Small intestine (tissue), 7 donors: ENCODE measurements at regions not wholly inside any gene's neighbourhood (a gene's known extent, or its start where the extent isn't known, plus 50 kb on each side); places are given as distances from the start of the nearest gene placed in this dataset.

Experiments used
- DNase-seq, 2 donors: peaks; one replicate each; pipeline versions ENCODE4 v3.0.0 to v3.0.0-alpha.2; 2013
- FAIRE-seq: peaks from 2 replicates; lab custom pipeline; 2012; peaks lifted over from hg19 to GRCh38; lab: Jason Lieb, UNC
- H3K27ac ChIP-seq, 3 donors: one replicate each; pipeline ENCODE4 v1.5.1; 2013; ENCODE audit warnings: low read length in 2 of 3, mild to moderate bottlenecking in 2 of 3, control low read depth in 1 of 3, inconsistent platforms in 1 of 3, low read depth in 1 of 3, moderate library complexity in 1 of 3
- H3K27me3 ChIP-seq, 3 donors: one replicate each; pipeline ENCODE4 v1.6.1; 2013; ENCODE audit warnings: low read length in 3 of 3, inconsistent platforms in 1 of 3; ENCODE audit not compliant: control insufficient read depth in 3 of 3, insufficient read depth in 3 of 3
- H3K36me3 ChIP-seq, 3 donors: one replicate each; pipeline ENCODE4 v1.6.1; 2013; ENCODE audit warnings: low read length in 3 of 3, inconsistent platforms in 1 of 3, low read depth in 1 of 3, mild to moderate bottlenecking in 1 of 3, moderate library complexity in 1 of 3; ENCODE audit not compliant: control insufficient read depth in 3 of 3, insufficient read depth in 2 of 3
- H3K4me1 ChIP-seq, 3 donors: one replicate each; pipeline ENCODE4 v1.6.1; 2013; ENCODE audit warnings: low read length in 2 of 3, inconsistent platforms in 1 of 3, low read depth in 1 of 3, mild to moderate bottlenecking in 1 of 3, moderate library complexity in 1 of 3; ENCODE audit not compliant: control insufficient read depth in 3 of 3, insufficient read depth in 2 of 3
- H3K4me3 ChIP-seq, 3 donors: one replicate each; pipeline ENCODE4 v1.5.1; 2013; ENCODE audit warnings: low read length in 3 of 3, control low read depth in 1 of 3, inconsistent platforms in 1 of 3, low read depth in 1 of 3, mild to moderate bottlenecking in 1 of 3, moderate library complexity in 1 of 3
- H3K9me3 ChIP-seq, 2 donors: one replicate each; pipeline ENCODE4 v1.6.1; 2013; ENCODE audit warnings: low read depth in 1 of 2, low read length in 1 of 2; ENCODE audit not compliant: control insufficient read depth in 2 of 2, insufficient read depth in 1 of 2
- WGBS, 3 donors: extraction: QIAGEN DNeasy Blood & Tissue Kit; methylation state at CpG; one replicate each; pipeline ENCODE4 v1.1.7; 2013; 5-methylcytosine and 5-hydroxymethylcytosine counted together
- donor health status: healthy with polysubstance abuse.
- donor health status: control.
- donor health status: control.
- donor health status: Bipolar disorder and iron deficiency.
- donor health status: healthy.

DNA sequence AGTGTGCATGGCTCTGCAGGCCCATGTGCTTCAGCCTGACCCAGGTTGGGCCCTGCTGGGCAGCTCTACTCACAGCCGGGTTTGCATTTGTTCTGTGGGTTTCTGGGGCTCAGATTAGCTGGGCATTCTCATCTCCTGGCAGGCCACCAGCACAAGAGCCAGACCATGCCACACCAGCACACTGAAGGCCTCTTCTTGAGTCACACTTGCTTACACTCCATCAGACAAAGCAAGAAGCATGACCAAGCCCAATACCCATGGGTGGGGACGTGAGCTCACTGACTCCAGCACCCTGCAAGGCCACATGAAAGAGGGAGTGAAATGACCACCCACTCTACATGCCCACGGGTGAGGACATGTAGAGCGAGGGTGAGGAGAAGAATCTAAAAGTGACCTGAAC, 257.8 kb upstream of the PPP2R2D start:
- WGBS, 3 donors: 73 to 78% (median 73%) methylated on average over 4 of the region's 4 CpGs
- H3K27me3 ChIP-seq: no peaks in the 10 kb centered on the region
- H3K4me1 ChIP-seq: no peaks in the 10 kb centered on the region
- DNase-seq: no peak
- no peak for FAIRE-seq
- H3K36me3 ChIP-seq: no peaks in the 10 kb centered on the region
- no peak overlapping the region for H3K27ac ChIP-seq
- H3K9me3 ChIP-seq: peaks cover 0 to 18% of the 10 kb centered on the region in 2 donors
- no peak overlapping the region for H3K4me3 ChIP-seq

DNA sequence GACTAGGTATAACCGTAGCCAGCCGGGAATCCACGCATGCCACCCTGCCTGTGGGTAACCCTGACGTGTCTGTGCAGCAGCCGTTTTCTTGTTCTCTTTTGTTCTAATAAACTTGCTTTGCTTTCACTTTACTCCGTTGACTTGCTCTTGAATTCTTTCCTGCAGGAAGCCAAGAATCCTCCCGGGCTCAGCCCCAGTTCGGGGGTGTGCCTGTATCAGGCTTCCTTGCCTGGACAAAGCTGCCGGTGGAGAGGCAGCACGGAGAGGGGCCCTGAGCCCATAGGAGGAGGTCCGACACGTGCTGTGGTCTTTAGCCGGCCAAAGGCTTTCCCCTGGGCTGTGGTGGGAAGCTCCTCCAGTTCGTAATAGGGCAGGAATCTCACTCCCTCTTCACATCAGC, 256.5 kb upstream of the PPP2R2D start:
- 62 to 78% (median 74%) methylated on average over 14 of the region's 14 CpGs for WGBS, 3 donors
- DNase-seq (no peak), FAIRE-seq (no peak)
- peaks cover 0 to 6% of the 10 kb centered on the region in 2 donors for H3K9me3 ChIP-seq
- H3K27me3 ChIP-seq: no peaks in the 10 kb centered on the region
- H3K27ac ChIP-seq: no peak overlapping the region
- H3K4me1 ChIP-seq: no peaks in the 10 kb centered on the region
- no peaks in the 10 kb centered on the region for H3K36me3 ChIP-seq
- no peak overlapping the region for H3K4me3 ChIP-seq

GRCh38 chr10:131644864-131645658, 255.7 kb upstream of the PPP2R2D start:
- H3K9me3 ChIP-seq: no peaks in the 10 kb centered on the region
- DNase-seq (no peak), FAIRE-seq (no peak)
- no peaks in the 10 kb centered on the region for H3K36me3 ChIP-seq
- no peak overlapping the region for H3K27ac ChIP-seq
- H3K4me3 ChIP-seq: no peak overlapping the region
- no peaks in the 10 kb centered on the region for H3K4me1 ChIP-seq
- WGBS, 3 donors: 80 to 83% (median 81%) methylated on average over 12 of the region's 12 CpGs
- H3K27me3 ChIP-seq: no peaks in the 10 kb centered on the region

DNA sequence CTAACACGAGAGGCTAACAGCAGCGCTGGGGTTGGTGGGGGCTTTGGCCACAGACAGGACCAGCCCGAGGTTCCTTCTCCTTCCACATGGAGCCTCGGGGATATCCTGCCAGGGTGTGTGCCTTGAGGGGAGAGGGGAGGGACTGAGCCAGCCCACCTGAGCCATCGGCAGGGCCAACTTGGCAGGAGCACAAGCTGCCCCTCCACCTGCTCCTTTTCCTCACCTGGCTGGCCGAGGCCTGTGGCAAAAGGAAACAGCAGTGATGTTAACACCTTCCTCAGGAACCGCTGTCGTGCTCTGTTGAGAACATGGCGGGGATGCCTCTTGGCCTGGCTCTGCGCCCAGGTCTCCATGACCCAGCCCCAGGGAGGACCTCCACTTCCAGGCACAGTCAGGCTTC, 255.1 kb upstream of the PPP2R2D start:
- Histone ChIP-seq H3K4me3 (no peak overlapping the region), H3K4me1 (no peaks in the 10 kb centered on the region), H3K27ac (no peak overlapping the region), H3K9me3 (no peaks in the 10 kb centered on the region), H3K36me3 (no peaks in the 10 kb centered on the region), H3K27me3 (peaks cover 0 to 3% (median 0%) of the 10 kb centered on the region in 3 donors)
- 72 to 90% (median 81%) methylated on average over 8 to 10 of the region's 10 CpGs for WGBS, 3 donors
- DNase-seq (no peak), FAIRE-seq (no peak)

GRCh38 chr10:131646551-131647525, 254.0 kb upstream of the PPP2R2D start:
- Histone ChIP-seq H3K27ac (no peak overlapping the region), H3K9me3 (no peaks in the 10 kb centered on the region), H3K4me3 (no peak overlapping the region), H3K4me1 (no peaks in the 10 kb centered on the region), H3K36me3 (no peaks in the 10 kb centered on the region), H3K27me3 (peaks cover 0 to 5% (median 3%) of the 10 kb centered on the region in 3 donors)
- WGBS, 3 donors: 61 to 73% (median 71%) methylated on average over 30 of the region's 30 CpGs
- no peak for DNase-seq
- no peak for FAIRE-seq

- DNase-seq: no peak
Observed at GRCh38 chr10:131647789-131648188, 253.0 kb upstream of the PPP2R2D start.

GRCh38 chr10:131648386-131649020, 252.3 kb upstream of the PPP2R2D start:
- H3K9me3 ChIP-seq: no peaks in the 10 kb centered on the region
- WGBS, 3 donors: 66 to 75% (median 71%) methylated on average over 8 of the region's 8 CpGs
- peaks cover 0 to 10% (median 5%) of the 10 kb centered on the region in 3 donors for H3K27me3 ChIP-seq
- no peaks in the 10 kb centered on the region for H3K4me1 ChIP-seq
- DNase-seq (no peak), FAIRE-seq (no peak)
- H3K4me3 ChIP-seq: no peak overlapping the region
- H3K36me3 ChIP-seq: no peaks in the 10 kb centered on the region
- H3K27ac ChIP-seq: no peak overlapping the region

More at GRCh38 chr10:131647789-131648188, 253.0 kb upstream of the PPP2R2D start:
- H3K4me3 ChIP-seq: no peak overlapping the region
- no peaks in the 10 kb centered on the region for H3K36me3 ChIP-seq
- FAIRE-seq: no peak
- H3K9me3 ChIP-seq: no peaks in the 10 kb centered on the region
- peaks cover 0 to 10% (median 3%) of the 10 kb centered on the region in 3 donors for H3K27me3 ChIP-seq
- 82 to 86% (median 86%) methylated on average over 11 of the region's 11 CpGs for WGBS, 3 donors
- H3K4me1 ChIP-seq: no peaks in the 10 kb centered on the region
- no peak overlapping the region for H3K27ac ChIP-seq

DNA sequence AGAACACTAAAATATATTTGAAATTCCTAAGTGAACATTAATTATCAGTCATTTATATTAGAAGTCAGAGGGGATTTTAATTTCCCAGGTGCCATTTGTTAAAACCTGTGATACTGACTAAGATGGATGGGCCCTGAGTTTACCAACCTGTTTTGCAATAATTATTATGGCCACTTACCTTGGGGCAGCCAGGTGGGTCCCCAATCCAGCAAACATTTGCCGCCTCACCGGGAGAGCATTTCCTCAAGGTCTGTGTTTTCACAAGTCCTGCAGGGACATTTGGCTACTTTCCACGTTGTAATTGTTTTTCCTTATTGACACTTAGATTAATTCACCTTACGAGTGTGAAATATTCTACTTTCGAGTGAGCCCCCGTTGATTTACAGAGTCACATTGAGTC, 251.2 kb upstream of the PPP2R2D start:
- no peak for DNase-seq
- FAIRE-seq: no peak
- no peak overlapping the region for H3K27ac ChIP-seq
- H3K36me3 ChIP-seq: no peaks in the 10 kb centered on the region
- H3K4me3 ChIP-seq: no peak overlapping the region
- H3K4me1 ChIP-seq: no peaks in the 10 kb centered on the region
- H3K9me3 ChIP-seq: no peaks in the 10 kb centered on the region
- WGBS, 3 donors: 20 to 60% (median 31%) methylated on average over 6 of the region's 6 CpGs
- peaks cover 0 to 10% (median 5%) of the 10 kb centered on the region in 3 donors for H3K27me3 ChIP-seq
